ENCODE measurements at regions not wholly inside any gene's neighbourhood (a gene's known extent, or its start where the extent isn't known, plus 50 kb on each side); places are given as distances from the start of the nearest gene placed in this dataset.

DNA sequence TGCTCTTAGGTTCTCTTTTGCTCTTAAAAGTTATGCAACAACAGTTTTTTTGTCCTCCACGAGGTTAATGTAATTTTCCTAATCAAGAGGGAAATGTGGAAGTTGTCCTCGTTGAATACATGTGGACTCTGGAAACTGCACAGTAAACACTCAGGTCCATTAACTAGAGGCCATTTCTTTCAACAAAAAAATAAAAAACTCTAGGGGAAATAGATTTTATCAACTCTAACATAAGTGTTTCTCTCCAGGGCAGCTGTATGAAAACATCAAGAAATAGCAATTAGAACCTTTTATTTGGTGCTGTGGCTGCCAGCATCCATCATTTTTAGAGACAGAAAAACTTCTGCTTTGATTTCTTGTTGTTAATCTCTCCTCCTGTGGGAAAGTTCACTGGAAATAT, 288.6 kb downstream of the ICE1 start:
- TF ChIP-seq TCF7L2 (IDR thresholded peaks at IDR 0.05; ENCODE audit: borderline replicate concordance, low read depth, low read length): peak; percentile 87
- TF ChIP-seq ZNF350 (tag by site-specific recombination; IDR thresholded peaks at IDR 0.05): no peak
- H3K4me1 ChIP-seq (ENCODE audit: control insufficient read depth, insufficient read depth, low read length): no peaks in the 10 kb centered on the region
- no peaks in the 10 kb centered on the region for H3K36me3 ChIP-seq (ENCODE audit: control insufficient read depth in 2 of 2, insufficient read depth in 1 of 2, low read length in 2 of 2)

DNA sequence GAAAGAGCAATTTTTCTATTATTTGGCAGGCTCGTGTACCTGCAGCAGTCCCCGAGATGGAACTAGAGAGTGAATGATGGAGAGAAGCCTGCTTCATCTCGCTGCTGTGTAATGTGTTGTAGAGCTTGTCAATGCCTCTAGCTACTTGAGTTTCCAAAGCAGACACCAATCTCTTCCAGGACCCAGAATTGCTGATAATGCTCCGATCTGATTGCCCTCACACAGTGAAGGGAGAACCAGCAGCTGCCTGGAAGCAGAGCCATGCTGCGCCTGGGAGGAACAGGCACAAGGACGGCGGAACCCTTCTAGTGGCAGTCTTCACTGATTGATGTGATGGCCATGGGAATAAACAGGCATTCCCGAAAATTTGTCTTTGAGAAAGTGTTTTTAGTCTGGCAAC, 288.0 kb downstream of the ICE1 start:
- H3K9me3 ChIP-seq (ENCODE audit: control insufficient read depth, insufficient read depth, low read depth, low read length): no peaks in the 10 kb centered on the region
- ChIA-PET POLR2A (no interaction called here), CTCF (no interaction called here)
- peak; percentile 35; the same call in 1 of the 2 replicates for TF ChIP-seq TRIM28 (IDR thresholded peaks at IDR 0.05; ENCODE audit: borderline replicate concordance, low read length)
- TF ChIP-seq, protein P1, sequence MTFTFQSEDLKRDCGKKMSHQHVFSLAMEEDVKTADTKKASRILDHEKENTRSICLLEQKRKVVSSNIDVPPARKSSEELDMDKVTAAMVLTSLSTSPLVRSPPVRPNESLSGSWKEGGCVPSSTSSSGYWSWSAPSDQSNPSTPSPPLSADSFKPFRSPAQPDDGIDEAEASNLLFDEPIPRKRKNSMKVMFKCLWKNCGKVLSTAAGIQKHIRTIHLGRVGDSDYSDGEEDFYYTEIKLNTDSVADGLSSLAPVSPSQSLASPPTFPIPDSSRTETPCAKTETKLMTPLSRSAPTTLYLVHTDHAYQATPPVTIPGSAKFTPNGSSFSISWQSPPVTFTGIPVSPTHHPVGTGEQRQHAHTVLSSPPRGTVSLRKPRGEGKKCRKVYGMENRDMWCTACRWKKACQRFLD (tag by site-specific recombination; IDR thresholded peaks at IDR 0.05): no peak
- no peaks in the 10 kb centered on the region for H3K4me1 ChIP-seq (ENCODE audit: control insufficient read depth, insufficient read depth, low read length)
- no peak overlapping the region for H3K27ac ChIP-seq (ENCODE audit: extremely low read depth, low read depth, low read length)
- no peaks in the 10 kb centered on the region for H3K36me3 ChIP-seq (ENCODE audit: control insufficient read depth in 2 of 2, insufficient read depth in 1 of 2, low read length in 2 of 2)
- no peak overlapping the region for H3K4me3 ChIP-seq (ENCODE audit: low read depth, low read length)

More for the DNA sequence above, 288.6 kb downstream of the ICE1 start:
- Histone ChIP-seq H3K9me3 (ENCODE audit: control insufficient read depth, insufficient read depth, low read depth, low read length) (no peaks in the 10 kb centered on the region), H3K27ac (ENCODE audit: extremely low read depth, low read depth, low read length) (no peak overlapping the region), H3K4me3 (ENCODE audit: low read depth, low read length) (no peak overlapping the region)
- CTCF ChIA-PET: no interaction called here
- POLR2A ChIA-PET: no interaction called here

DNA sequence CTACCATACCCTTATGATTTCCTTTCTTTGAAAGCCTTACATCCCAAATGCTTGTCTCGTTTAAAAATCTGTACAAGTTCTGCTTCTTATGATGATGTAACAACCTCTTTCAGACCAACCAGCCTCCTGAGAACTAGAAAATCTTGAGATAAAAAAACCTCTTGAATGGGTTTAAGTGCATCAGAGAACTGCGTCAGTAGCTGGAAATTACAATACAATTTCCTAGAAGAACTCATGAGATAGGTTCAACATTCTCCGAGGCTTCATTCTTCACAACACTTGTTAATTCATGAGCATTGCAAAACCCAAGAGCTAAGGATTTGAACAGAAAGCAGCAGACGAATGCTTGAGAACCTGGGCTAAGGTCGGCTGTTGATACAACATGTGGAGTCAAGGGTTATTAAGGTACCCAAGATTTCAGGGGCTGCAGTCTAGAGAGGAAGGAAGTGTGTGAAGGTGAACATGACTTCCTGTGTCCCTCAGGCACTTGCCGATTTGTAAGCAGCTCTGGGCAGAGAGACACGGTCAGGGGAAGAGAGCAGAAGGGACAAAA, 286.0 kb downstream of the ICE1 start:
- POLR2A ChIA-PET: no interaction called here
- H3K4me1 ChIP-seq (ENCODE audit: control insufficient read depth, insufficient read depth, low read length): no peaks in the 10 kb centered on the region

DNA sequence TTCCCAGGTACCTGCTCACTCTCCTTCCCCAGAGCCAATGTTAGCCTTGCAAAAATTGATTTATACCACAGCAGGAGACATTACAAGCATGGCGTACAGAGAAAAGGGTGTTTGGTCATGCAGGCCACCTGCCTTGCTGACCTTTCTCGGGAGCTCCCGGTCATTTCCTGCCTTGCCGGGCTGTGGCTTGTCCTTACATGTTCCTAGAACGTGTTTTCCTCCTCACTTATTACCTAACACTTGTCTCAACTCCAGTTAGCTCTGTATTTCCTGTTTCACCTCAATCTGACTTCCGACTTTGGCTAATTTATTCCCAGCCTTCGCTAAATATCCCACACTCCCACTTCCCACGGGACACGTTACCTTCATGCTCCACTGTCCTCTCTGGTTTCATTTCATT, 282.5 kb downstream of the ICE1 start:
- no peaks in the 10 kb centered on the region for H3K36me3 ChIP-seq (ENCODE audit: control insufficient read depth in 2 of 2, insufficient read depth in 1 of 2, low read length in 2 of 2)
- H3K4me3 ChIP-seq (ENCODE audit: low read depth, low read length): no peak overlapping the region
- POLR2A ChIA-PET: no interaction called here
- H3K9me3 ChIP-seq (ENCODE audit: control insufficient read depth, insufficient read depth, low read depth, low read length): no peaks in the 10 kb centered on the region
- no peaks in the 10 kb centered on the region for H3K4me1 ChIP-seq (ENCODE audit: control insufficient read depth, insufficient read depth, low read length)
- CTCF ChIA-PET: no interaction called here
- H3K27ac ChIP-seq (ENCODE audit: extremely low read depth, low read depth, low read length): no peak overlapping the region
- TF ChIP-seq ZNF837 (tag by site-specific recombination; IDR thresholded peaks at IDR 0.05) (no peak), ZNF184 (tag by site-specific recombination; IDR thresholded peaks at IDR 0.05) (no peak), ZNF223 (tag by site-specific recombination; IDR thresholded peaks at IDR 0.05) (no peak), ZNF529 (tag by site-specific recombination; IDR thresholded peaks at IDR 0.05; ENCODE audit: insufficient replicate concordance) (no peak), ZNF571 (tag by site-specific recombination; IDR thresholded peaks at IDR 0.05) (no peak), GLIS1 (tag by site-specific recombination; IDR thresholded peaks at IDR 0.05) (no peak), ZNF423 (tag by site-specific recombination; IDR thresholded peaks at IDR 0.05) (no peak), BCL11A (tag by site-specific recombination; IDR thresholded peaks at IDR 0.05; ENCODE audit: low read depth) (no peak), ZNF660 (tag by site-specific recombination; IDR thresholded peaks at IDR 0.05) (no peak), ZNF23 (tag by site-specific recombination; IDR thresholded peaks at IDR 0.05; ENCODE audit: borderline replicate concordance) (no peak), GLI4 (tag by site-specific recombination; IDR thresholded peaks at IDR 0.05) (no peak), ZNF48 (tag by site-specific recombination; IDR thresholded peaks at IDR 0.05) (no peak), SCRT1 (tag by site-specific recombination; IDR thresholded peaks at IDR 0.05; ENCODE audit: borderline replicate concordance) (no peak)
- TF ChIP-seq, protein P2, sequence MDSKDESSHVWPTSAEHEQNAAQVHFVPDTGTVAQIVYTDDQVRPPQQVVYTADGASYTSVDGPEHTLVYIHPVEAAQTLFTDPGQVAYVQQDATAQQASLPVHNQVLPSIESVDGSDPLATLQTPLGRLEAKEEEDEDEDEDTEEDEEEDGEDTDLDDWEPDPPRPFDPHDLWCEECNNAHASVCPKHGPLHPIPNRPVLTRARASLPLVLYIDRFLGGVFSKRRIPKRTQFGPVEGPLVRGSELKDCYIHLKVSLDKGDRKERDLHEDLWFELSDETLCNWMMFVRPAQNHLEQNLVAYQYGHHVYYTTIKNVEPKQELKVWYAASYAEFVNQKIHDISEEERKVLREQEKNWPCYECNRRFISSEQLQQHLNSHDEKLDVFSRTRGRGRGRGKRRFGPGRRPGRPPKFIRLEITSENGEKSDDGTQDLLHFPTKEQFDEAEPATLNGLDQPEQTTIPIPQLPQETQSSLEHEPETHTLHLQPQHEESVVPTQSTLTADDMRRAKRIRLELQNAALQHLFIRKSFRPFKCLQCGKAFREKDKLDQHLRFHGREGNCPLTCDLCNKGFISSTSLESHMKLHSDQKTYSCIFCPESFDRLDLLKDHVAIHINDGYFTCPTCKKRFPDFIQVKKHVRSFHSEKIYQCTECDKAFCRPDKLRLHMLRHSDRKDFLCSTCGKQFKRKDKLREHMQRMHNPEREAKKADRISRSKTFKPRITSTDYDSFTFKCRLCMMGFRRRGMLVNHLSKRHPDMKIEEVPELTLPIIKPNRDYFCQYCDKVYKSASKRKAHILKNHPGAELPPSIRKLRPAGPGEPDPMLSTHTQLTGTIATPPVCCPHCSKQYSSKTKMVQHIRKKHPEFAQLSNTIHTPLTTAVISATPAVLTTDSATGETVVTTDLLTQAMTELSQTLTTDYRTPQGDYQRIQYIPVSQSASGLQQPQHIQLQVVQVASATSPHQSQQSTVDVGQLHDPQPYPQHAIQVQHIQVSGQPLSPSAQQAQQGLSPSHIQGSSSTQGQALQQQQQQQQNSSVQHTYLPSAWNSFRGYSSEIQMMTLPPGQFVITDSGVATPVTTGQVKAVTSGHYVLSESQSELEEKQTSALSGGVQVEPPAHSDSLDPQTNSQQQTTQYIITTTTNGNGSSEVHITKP (tag by site-specific recombination; IDR thresholded peaks at IDR 0.05): no peak

More for the DNA sequence above, 286.0 kb downstream of the ICE1 start:
- CTCF ChIA-PET: interaction anchor here (0.7 to 0.8 kb wide), 2 partner anchors 13 to 133 kb away, joined by 3 read pairs; no protein-coding TSS in a partner anchor
- H3K9me3 ChIP-seq (ENCODE audit: control insufficient read depth, insufficient read depth, low read depth, low read length): no peaks in the 10 kb centered on the region
- no peak for TF ChIP-seq ZNF664 (tag by site-specific recombination; IDR thresholded peaks at IDR 0.05)
- no peak for TF ChIP-seq SP2 (tag by site-specific recombination; IDR thresholded peaks at IDR 0.05)
- H3K4me3 ChIP-seq (ENCODE audit: low read depth, low read length): no peak overlapping the region
- no peaks in the 10 kb centered on the region for H3K36me3 ChIP-seq (ENCODE audit: control insufficient read depth in 2 of 2, insufficient read depth in 1 of 2, low read length in 2 of 2)
- no peak overlapping the region for H3K27ac ChIP-seq (ENCODE audit: extremely low read depth, low read depth, low read length)
